KOPT-K1 (cell line): ENCODE measurements at regions not wholly inside any gene's neighbourhood (a gene's known extent, or its start where the extent isn't known, plus 50 kb on each side); places are given as distances from the start of the nearest gene placed in this dataset.

Experiments
- H3K27ac ChIP-seq: fragments of 200-600 bp; sonication (generic); 2 replicates; pipeline ENCODE4 v1.5.1; 2016; ENCODE audit warnings: antibody characterized with exemption, mild to moderate bottlenecking, low read depth, low read length; ENCODE audit not compliant: poor library complexity, severe bottlenecking
- H3K36me3 ChIP-seq: fragments of 200-600 bp; sonication (generic); 2 replicates; pipeline ENCODE4 v1.5.1; 2017; ENCODE audit warnings: antibody characterized with exemption, mild to moderate bottlenecking, low read length, moderate library complexity; ENCODE audit not compliant: insufficient read depth
- H3K9me3 ChIP-seq: fragments of 200-600 bp; sonication (generic); 2 replicates; pipeline ENCODE4 v1.5.1; 2017; ENCODE audit warnings: antibody characterized with exemption, low read length, mild to moderate bottlenecking; ENCODE audit not compliant: insufficient read depth, poor library complexity, severe bottlenecking

DNA sequence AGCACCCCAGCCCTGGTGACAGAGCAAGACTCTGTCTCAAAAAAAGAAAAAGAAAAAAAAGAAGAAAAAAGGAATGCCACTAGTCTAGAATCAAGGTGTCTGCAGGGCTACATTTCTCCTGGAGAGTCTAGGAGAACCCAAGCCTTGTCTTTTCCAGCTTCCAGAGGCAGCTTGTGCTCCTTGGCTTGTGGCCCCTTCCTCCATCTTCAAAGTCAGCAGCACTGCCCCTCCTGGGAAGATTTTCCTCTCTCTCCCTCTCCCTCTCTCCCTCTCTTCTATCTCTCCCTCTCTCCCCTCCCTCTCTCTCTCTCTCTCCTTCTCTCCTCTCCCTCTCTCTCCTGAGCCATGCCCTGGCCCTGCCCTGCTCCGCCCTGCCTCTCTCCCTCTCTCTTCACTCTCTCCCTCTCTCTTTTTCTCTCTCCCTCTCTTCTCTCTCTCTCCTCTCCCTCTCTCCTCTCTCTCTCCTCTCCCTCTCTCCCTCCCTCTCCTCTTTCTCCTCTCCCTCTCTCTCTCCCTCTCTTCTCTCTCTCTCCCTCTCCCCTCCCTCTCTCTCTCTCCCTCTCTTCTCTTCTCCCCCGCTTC lies 97.7 kb upstream of the FGF3 start:
- no peaks in the 10 kb centered on the region for H3K36me3 ChIP-seq
- no peak overlapping the region for H3K27ac ChIP-seq
- no peaks in the 10 kb centered on the region for H3K9me3 ChIP-seq

- Histone ChIP-seq H3K36me3 (no peaks in the 10 kb centered on the region), H3K27ac (no peak overlapping the region), H3K9me3 (no peaks in the 10 kb centered on the region)
Observed at GRCh38 chr11:69917529-69917928, 98.3 kb upstream of the FGF3 start.

- H3K9me3 ChIP-seq = no peaks in the 10 kb centered on the region
- no peak overlapping the region for H3K27ac ChIP-seq
- no peaks in the 10 kb centered on the region for H3K36me3 ChIP-seq
Observed at GRCh38 chr11:69918231-69918937, 99.2 kb upstream of the FGF3 start.

DNA sequence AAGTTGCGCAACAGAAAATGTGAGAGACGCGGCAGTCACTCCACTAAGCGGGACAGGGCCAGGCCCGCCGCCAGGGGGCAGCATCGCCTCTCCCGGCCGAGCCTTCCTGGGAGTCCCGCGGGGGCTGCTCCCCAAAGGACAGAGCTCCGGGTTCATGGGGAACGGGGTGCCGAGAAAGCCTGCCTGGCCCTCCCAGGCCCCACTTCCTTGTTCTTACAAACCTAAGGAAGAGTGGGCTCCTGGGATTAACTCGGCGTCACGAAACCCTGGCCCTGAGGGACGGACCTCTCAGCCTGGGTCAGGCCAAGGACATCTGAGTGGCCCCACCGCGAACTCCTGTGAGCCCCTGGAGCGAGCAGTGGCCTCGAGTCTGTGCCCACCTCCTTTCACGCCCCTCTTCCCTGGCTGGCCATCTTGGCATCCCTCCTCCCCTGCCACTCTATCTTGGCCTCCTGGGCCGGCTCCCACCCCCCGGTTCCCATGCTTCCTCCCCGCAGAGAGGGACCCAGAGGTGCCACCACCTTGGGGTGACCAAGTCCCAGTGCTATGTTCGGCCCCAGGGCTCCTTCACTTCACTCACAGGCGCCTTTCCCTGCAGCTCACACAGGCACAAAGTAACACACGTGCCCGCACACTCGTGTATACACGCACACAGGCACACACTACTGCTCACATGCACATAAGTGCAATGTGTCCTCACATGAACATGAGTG lies 99.9 kb upstream of the FGF3 start:
- no peak overlapping the region for H3K27ac ChIP-seq
- H3K36me3 ChIP-seq = no peaks in the 10 kb centered on the region
- no peaks in the 10 kb centered on the region for H3K9me3 ChIP-seq

GRCh38 chr11:69919659-69920344 lies 100.6 kb upstream of the FGF3 start:
- H3K9me3 ChIP-seq = no peaks in the 10 kb centered on the region
- H3K36me3 ChIP-seq = no peaks in the 10 kb centered on the region
- H3K27ac ChIP-seq = no peak overlapping the region

DNA sequence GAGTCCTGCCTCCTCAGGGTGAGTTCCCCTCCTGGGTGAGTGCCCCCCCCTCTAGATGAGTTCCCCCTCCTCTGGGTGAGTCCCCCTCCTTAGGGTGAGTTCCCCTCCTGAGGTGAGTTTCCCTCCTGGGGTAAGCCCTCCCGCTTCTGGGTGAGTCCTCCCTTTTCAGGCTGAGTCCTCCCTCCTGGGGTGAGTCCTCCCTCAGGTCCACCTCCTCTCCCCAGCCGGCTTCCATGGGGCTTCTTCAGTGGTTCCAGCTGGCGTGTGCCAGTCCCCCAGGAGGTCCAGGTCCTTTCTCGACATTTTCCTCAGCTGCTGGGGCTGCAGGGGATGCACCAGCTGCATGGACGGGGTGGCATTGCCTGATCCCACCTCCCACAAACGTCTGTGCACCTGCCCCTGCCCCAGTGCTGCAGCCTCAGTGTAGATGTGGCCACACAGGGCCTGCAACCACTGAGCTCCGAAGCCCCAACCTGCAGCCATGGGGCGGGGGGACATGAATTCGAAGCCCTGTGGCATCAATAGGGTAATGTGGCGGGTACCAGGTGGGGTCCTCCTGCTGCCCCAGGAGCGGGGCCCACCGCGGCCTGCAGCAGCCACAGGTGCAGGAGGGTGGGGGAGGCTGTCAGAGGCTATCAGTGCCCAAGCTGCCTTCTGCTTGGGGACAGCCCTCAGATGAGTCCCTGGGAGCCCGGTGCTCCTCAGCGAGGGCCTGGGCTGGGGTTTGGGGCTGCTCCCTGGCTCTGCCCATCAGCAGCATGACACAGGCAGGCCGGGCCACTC lies 101.3 kb upstream of the FGF3 start:
- Histone ChIP-seq H3K27ac (no peak overlapping the region), H3K9me3 (no peaks in the 10 kb centered on the region)

GRCh38 chr11:69921128-69922014 lies 102.2 kb upstream of the FGF3 start:
- H3K27ac ChIP-seq = no peak overlapping the region
- no peaks in the 10 kb centered on the region for H3K9me3 ChIP-seq

More for the DNA sequence above, 101.3 kb upstream of the FGF3 start:
- H3K36me3 ChIP-seq = no peaks in the 10 kb centered on the region

GRCh38 chr11:69922015-69922595 lies 102.9 kb upstream of the FGF3 start:
- Histone ChIP-seq H3K9me3 (no peaks in the 10 kb centered on the region), H3K27ac (no peak overlapping the region), H3K36me3 (no peaks in the 10 kb centered on the region)

More at GRCh38 chr11:69921128-69922014, 102.2 kb upstream of the FGF3 start:
- H3K36me3 ChIP-seq = no peaks in the 10 kb centered on the region

DNA sequence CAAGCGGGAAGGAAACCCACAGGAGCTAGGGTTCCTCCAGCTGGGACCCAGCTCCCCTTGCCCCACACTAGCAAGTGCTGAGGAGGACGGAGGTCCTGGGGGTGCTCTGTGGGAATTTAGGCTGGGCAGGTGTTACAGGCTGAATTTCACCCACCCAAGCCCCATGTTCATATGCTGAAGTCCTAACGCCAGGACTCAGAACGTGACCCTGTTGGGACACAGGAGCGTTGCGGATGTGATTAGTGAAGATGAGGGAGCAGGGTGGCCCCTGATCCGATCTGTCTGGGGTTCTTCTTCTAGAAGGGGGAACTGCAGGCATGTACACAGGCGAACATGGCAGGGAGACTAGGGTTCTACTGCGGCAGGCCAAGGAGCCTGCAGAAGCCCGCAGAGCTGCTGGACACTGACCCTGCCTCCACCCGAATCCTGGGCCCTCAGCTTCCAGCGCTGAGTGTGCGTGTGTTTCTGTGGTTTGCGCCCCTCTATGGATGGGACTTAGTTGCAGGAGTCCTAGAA lies 103.4 kb upstream of the FGF3 start:
- Histone ChIP-seq H3K9me3 (no peaks in the 10 kb centered on the region), H3K36me3 (no peaks in the 10 kb centered on the region), H3K27ac (no peak overlapping the region)

GRCh38 chr11:69923196-69923595 lies 104.0 kb upstream of the FGF3 start:
- Histone ChIP-seq H3K36me3 (no peaks in the 10 kb centered on the region), H3K9me3 (no peaks in the 10 kb centered on the region), H3K27ac (no peak overlapping the region)

DNA sequence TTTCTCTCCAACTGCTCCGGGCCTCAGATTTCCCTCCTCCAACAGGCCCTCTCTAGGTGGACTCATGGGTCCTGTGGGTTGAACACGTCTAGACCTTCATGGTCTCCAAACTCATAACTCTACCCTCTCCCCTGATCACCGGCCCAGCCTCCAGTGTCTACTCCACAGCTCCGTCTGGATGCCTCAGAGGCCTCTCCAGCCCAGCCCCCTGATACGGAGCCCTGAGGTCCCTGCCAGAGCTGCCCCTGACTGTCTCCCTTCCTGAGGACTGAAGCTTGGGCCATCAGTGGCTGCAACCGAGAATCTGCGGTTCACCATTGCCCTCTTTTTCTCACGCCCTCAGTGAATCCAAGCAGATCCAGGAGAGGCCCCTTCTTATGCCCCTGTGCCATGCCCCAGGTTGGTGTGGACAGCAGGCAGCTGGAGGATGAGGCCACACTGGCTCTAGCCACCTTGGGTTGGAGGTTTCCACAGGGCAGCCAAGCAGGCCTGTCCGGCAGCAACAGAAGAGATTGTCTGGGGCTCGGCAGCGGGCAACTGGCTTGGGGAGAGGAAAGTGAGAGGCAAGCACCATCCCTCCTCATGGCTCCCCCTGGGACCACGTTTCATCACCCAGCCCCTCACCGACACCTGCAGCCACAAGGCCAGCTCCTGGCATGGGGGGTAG lies 104.6 kb upstream of the FGF3 start:
- Histone ChIP-seq H3K27ac (no peak overlapping the region), H3K9me3 (no peaks in the 10 kb centered on the region), H3K36me3 (no peaks in the 10 kb centered on the region)

GRCh38 chr11:69924308-69925161 lies 105.3 kb upstream of the FGF3 start:
- H3K9me3 ChIP-seq = no peaks in the 10 kb centered on the region
- no peaks in the 10 kb centered on the region for H3K36me3 ChIP-seq
- H3K27ac ChIP-seq = no peak overlapping the region
